Activated T-cell treated with anti-CD3 and anti-CD28 coated beads, Interleukin-2, amount 50 U/mL, for 24 hours (primary cell): ENCODE measurements at regions not wholly inside any gene's neighbourhood (a gene's known extent, or its start where the extent isn't known, plus 50 kb on each side); places are given as distances from the start of the nearest gene placed in this dataset.
"Not testable (repeated sequence)": the region's sequence is repeated elsewhere in the genome, so short reads cannot be mapped to it uniquely, and the experiment has no call there.

Experiments
- DNase-seq: peaks from one replicate; pipeline ENCODE4 v3.0.0-alpha.2; 2020
- H3K27ac Mint-ChIP-seq: 2 replicates; pipeline ENCODE4 v1.8.0; 2020; ENCODE audit warnings: mild to moderate bottlenecking, mixed read lengths
- H3K27me3 Mint-ChIP-seq: 2 replicates; pipeline ENCODE4 v1.8.0; 2020; ENCODE audit warnings: mixed read lengths
- H3K36me3 Mint-ChIP-seq: 2 replicates; pipeline ENCODE4 v1.8.0; 2020; ENCODE audit warnings: low read depth, mixed read lengths
- H3K4me1 Mint-ChIP-seq: 2 replicates; pipeline ENCODE4 v1.8.0; 2020; ENCODE audit warnings: low read depth, mixed read lengths
- H3K4me3 Mint-ChIP-seq: 2 replicates; pipeline ENCODE4 v1.8.0; 2020; ENCODE audit warnings: mild to moderate bottlenecking, moderate library complexity, mixed read lengths
- H3K9me3 Mint-ChIP-seq: 2 replicates; pipeline ENCODE4 v1.8.0; 2020; ENCODE audit warnings: mixed read lengths

DNA sequence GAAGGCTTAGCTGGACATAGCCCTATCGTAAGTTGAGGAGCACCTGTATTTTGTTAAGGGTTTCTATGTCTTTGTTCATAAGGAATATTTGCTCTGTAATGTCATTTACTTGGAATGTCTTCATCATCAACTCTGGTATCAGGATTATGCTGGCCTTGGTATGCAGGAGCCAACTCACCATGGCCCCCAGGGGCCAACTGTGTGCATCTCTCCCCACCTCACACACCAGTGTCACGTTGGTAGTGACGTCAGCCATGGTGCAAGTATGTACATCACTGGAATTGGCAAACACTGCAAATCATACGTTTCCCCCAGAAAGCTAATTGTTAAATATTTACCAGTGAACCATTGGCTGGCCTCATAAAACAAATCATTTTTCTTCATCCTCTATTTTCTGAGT, 70.8 kb downstream of the YTHDF1 start:
- H3K4me1 Mint-ChIP-seq, result no peaks in the 10 kb centered on the region
- H3K9me3 Mint-ChIP-seq, result peaks cover 13% of the 10 kb centered on the region
- no peak overlapping the region for H3K27ac Mint-ChIP-seq
- H3K36me3 Mint-ChIP-seq, result no peaks in the 10 kb centered on the region
- no peak for DNase-seq
- no peak overlapping the region for H3K4me3 Mint-ChIP-seq
- peaks cover 34% of the 10 kb centered on the region for H3K27me3 Mint-ChIP-seq

DNA sequence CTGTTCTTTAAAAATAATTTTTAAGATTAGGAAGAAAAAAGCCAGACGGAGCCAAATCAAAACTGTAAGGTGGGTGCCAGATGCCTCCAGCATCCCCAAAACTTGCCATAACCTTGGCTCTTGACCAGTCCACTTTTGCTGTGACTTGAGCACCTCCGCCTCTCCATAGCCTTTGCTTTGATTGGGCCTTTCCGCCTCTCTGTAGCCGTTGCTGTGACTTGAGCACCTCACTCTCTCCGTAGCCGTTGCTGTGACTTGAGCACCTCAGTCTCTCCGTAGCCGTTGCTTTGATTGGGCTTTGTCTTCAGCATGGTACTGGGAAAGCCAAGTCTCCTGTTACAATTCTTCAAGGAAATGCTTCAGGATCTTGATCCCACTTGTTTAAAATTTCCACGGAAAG, 73.0 kb downstream of the YTHDF1 start:
- H3K27me3 Mint-ChIP-seq, result peaks cover 15% of the 10 kb centered on the region
- no peak overlapping the region for H3K27ac Mint-ChIP-seq
- H3K36me3 Mint-ChIP-seq, result no peaks in the 10 kb centered on the region
- DNase-seq, result no peak
- peaks cover 6% of the 10 kb centered on the region for H3K9me3 Mint-ChIP-seq
- H3K4me1 Mint-ChIP-seq, result no peaks in the 10 kb centered on the region
- H3K4me3 Mint-ChIP-seq, result no peak overlapping the region

DNA sequence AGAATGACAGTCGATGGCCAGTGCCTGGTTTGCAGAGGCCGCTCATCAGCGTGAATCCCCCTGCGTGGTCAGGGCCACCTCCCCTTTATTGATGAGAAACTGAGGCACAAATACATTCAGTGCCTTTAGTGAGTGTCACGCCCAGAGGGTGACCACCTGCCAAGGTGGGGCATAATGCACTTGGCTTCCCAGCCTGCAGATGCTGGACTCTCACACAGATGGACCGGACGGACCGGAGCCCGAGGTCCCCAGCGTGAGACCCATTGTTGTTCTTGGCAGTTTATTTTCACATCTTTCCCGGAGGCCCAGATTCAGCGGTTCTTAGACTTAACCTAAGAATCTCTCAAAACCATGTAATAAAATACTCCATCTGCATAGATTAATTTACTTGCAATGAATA, 74.4 kb downstream of the YTHDF1 start:
- peaks cover 12% of the 10 kb centered on the region for H3K27me3 Mint-ChIP-seq
- DNase-seq, result no peak
- H3K4me1 Mint-ChIP-seq, result no peaks in the 10 kb centered on the region
- H3K36me3 Mint-ChIP-seq, result no peaks in the 10 kb centered on the region
- H3K27ac Mint-ChIP-seq, result no peak overlapping the region
- no peaks in the 10 kb centered on the region for H3K9me3 Mint-ChIP-seq
- H3K4me3 Mint-ChIP-seq, result no peak overlapping the region

DNA sequence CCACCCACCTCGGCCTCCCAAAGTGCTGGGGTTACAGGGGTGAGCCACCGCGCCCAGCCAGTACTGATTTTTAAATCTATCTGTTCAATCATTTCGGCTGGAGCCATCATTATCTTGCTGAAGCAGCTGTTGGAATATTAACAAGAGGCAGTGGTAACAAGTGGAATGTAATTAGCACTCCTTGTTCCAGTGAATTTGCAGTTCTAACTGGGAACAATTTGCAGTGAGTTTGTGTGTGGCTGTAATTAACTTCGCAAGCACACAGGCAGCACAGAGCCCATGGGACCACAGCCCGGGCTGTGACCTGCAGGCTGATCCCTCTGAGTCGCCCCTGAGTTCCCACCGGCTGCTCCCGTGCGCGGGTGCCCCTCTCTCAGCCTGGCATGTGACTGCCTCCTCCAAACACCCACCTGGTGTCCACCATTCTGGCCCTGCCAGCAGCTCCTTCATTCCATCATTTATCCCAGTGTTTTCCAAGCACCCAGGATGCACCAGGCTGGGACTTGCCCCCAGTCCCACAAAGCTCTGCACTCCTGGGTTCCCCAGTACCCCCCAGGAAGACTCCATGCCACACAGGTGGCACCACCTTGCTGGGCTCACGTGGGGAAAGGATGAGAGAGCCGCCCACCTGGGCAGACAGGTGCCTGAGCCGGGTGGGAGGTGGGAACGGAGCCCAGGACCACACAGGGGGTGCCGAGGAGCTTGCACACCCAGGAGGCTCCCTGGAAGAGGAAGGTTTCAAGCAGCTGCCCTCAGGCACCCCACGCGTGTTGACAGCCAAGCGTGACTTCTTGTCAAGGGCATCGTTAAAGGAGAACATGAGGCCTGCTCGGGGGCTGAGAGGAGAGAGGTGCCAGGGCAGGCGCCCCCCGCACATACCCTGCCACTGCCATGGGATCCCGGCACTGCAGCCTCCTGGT, 75.2 kb downstream of the YTHDF1 start:
- no peaks in the 10 kb centered on the region for H3K4me1 Mint-ChIP-seq
- peaks cover 9% of the 10 kb centered on the region for H3K27me3 Mint-ChIP-seq
- H3K9me3 Mint-ChIP-seq, result no peaks in the 10 kb centered on the region
- H3K36me3 Mint-ChIP-seq, result no peaks in the 10 kb centered on the region
- DNase-seq, result no peak
- H3K27ac Mint-ChIP-seq, result no peak overlapping the region
- H3K4me3 Mint-ChIP-seq, result no peak overlapping the region

DNA sequence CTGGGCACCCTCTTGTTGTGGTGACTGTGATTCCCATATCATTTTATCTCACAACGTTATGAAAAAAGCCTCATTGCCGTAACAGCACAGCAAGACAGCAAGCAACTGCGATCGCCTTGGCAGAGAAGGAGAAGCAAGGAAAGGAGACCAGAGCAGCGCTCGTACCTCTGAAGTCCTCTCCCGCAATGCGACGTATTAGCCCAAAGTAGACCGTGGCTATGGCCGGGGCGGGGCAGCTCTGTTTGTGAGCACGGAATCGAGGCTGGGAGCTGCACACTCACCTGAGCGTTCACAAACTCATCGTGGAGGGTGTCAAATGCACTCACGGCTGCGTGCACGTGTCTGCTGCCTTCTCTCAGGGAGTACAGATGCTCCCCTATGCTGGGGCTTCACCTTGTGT, 76.1 kb downstream of the YTHDF1 start:
- Mint-ChIP-seq H3K4me3 (no peak overlapping the region), H3K4me1 (no peaks in the 10 kb centered on the region), H3K27me3 (peaks cover 6% of the 10 kb centered on the region), H3K9me3 (no peaks in the 10 kb centered on the region), H3K27ac (no peak overlapping the region), H3K36me3 (no peaks in the 10 kb centered on the region)
- DNase-seq, result no peak

DNA sequence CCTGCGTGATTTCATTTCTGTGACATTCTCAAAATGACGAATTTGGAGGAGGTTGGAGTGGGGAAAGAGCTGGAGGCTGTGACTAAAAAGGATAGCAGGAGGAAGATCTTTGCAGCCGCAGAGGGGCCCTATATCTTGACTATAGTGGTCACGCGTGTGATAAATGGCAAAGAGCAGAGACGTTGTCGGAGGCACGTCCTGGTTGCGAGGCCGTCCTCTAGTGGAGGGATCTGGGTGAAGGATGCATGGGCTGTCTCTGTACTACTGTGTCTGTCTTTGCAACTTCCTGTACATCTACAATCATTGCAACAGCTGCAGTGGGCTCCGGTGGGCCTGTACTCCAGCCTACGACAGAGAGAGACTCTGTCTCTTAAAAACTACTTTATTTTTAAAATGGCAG, 76.6 kb downstream of the YTHDF1 start:
- peaks cover 6% of the 10 kb centered on the region for H3K27me3 Mint-ChIP-seq
- H3K9me3 Mint-ChIP-seq, result no peaks in the 10 kb centered on the region

DNA sequence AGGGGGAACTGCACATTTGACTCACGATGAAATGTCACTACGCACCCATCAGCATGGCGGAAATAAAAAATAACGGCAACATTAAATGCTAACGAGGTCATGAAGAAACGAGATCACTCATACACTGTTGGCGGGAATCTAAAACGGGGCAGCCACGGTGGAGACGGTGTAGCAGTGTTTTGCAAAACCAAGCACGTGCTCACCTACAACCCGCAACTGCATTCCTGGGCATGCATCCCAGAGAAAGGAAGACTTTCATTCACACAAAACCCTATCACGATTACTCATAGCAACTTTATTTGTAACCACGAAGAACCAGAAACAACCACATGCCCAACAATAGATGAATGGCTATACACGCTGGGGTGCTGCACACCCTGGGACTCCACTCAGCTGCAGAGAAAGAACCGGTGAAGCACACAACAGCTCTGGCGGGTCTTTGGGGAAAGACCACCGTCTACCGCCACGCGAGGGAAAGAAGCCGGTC, 77.0 kb downstream of the YTHDF1 start:
- H3K4me3 Mint-ChIP-seq, result no peak overlapping the region
- H3K36me3 Mint-ChIP-seq, result no peaks in the 10 kb centered on the region
- H3K27ac Mint-ChIP-seq, result no peak overlapping the region
- no peak for DNase-seq
- H3K4me1 Mint-ChIP-seq, result no peaks in the 10 kb centered on the region
- H3K27me3 Mint-ChIP-seq, result peaks cover 6% of the 10 kb centered on the region
- H3K9me3 Mint-ChIP-seq, result no peaks in the 10 kb centered on the region

More for the DNA sequence above, 76.6 kb downstream of the YTHDF1 start:
- no peak overlapping the region for H3K27ac Mint-ChIP-seq
- H3K4me3 Mint-ChIP-seq, result no peak overlapping the region
- no peak for DNase-seq
- H3K4me1 Mint-ChIP-seq, result no peaks in the 10 kb centered on the region
- H3K36me3 Mint-ChIP-seq, result no peaks in the 10 kb centered on the region

DNA sequence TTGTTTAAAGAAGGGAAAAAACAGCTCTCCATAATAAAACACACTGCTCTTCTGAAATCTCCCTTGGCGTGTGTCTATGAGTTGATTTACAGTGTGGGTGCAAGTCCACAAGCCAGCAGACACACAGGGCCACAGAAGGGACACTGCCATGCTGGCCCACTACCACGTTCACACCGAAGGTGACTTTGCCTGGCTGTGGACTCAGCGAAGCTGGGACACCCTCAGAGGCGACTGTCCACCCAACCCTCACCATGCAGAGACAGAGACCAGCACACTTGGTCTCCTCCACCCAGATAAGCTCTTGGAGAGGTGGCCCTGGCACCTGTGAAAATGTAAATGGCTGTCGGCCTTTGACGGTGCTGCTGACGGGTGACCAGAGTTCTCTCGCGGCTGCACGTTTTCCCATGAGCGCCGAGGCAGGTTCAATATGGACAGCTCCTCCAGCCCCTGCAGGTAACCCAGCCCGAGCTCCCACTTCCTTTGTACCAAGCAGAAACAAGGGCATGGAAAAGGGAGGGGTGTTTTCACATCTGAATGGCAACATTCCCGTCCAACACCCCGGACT, 78.0 kb downstream of the YTHDF1 start:
- no peaks in the 10 kb centered on the region for H3K4me1 Mint-ChIP-seq
- H3K4me3 Mint-ChIP-seq, result no peak overlapping the region
- no peaks in the 10 kb centered on the region for H3K9me3 Mint-ChIP-seq
- H3K27ac Mint-ChIP-seq, result no peak overlapping the region
- DNase-seq, result no peak
- H3K27me3 Mint-ChIP-seq, result peaks cover 6% of the 10 kb centered on the region
- no peaks in the 10 kb centered on the region for H3K36me3 Mint-ChIP-seq

DNA sequence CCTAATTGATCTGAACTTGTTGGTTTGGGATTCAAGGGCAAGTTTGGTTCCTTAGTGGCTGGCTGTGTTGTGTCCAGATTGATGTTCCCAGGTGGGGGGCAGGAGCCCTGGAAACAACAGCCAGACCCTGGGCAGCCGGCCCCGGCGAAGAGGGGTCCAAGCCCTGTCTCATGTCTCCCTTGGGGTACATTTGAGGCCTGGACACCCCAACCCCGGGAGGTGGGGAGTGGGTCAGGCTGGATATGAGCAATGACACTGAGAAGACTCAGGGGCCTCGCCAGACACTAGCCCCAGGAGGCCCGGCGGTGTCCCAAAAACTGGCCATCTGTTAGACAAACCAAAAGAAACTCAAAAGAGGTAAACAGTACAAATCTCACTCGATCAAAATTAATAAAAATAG, 79.6 kb downstream of the YTHDF1 start:
- no peak for DNase-seq
- H3K27ac Mint-ChIP-seq, result no peak overlapping the region
- no peaks in the 10 kb centered on the region for H3K36me3 Mint-ChIP-seq
- no peak overlapping the region for H3K4me3 Mint-ChIP-seq
- H3K4me1 Mint-ChIP-seq, result no peaks in the 10 kb centered on the region
- H3K9me3 Mint-ChIP-seq, result no peaks in the 10 kb centered on the region
- peaks cover 8% of the 10 kb centered on the region for H3K27me3 Mint-ChIP-seq

DNA sequence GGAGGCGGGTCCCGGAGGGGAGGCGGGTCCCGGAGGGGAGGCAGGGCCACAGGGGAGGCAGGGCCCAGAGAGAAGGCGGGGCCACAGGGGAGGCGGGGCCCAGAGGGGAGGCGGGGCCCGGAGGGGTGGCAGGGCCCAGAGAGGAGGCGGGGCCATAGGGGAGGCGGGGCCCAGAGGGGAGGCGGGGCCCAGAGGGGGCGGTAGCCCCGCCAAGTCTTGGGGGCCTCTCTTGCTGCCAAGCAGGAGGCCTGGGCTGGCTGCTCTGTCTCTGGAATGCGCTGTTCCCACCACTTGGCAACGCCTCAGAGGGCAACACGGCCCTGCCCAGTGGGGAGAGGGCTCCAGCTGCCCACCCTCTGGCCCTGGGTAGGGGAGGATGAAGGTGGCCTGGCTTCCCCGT, 80.5 kb downstream of the YTHDF1 start:
- H3K27ac Mint-ChIP-seq, result no peak overlapping the region
- no peaks in the 10 kb centered on the region for H3K4me1 Mint-ChIP-seq
- H3K9me3 Mint-ChIP-seq, result no peaks in the 10 kb centered on the region
- no peak for DNase-seq
- H3K4me3 Mint-ChIP-seq, result no peak overlapping the region
- no peaks in the 10 kb centered on the region for H3K36me3 Mint-ChIP-seq
- H3K27me3 Mint-ChIP-seq, result peaks cover 10% of the 10 kb centered on the region

DNA sequence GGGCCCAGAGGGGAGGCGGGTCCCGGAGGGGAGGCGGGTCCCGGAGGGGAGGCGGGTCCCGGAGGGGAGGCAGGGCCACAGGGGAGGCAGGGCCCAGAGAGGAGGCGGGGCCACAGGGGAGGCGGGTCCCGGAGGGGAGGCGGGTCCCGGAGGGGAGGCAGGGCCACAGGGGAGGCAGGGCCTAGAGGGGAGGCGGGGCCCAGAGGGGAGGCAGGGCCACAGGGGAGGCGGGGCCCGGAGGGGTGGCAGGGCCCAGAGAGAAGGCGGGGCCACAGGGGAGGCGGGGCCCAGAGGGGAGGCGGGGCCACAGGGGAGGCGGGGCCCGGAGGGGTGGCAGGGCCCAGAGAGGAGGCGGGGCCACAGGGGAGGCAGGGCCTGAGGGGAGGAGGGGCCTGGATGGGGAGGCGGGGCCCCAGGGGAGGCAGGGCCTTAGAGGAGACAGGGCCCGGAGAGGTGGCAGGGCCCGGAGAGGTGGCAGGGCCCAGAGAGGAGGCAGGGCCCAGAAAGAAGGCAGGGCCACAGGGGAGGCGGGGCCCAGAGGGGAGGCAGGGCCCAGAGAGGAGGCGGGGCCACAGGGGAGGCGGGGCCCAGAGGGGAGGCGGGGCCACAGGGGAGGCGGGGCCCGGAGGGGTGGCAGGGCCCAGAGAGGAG, 81.1 kb downstream of the YTHDF1 start:
- H3K4me3 Mint-ChIP-seq, DNase-seq, H3K36me3 Mint-ChIP-seq, H3K27ac Mint-ChIP-seq, H3K9me3 Mint-ChIP-seq, H3K4me1 Mint-ChIP-seq: not testable (repeated sequence)
- H3K27me3 Mint-ChIP-seq, result peaks cover 14% of the 10 kb centered on the region

DNA sequence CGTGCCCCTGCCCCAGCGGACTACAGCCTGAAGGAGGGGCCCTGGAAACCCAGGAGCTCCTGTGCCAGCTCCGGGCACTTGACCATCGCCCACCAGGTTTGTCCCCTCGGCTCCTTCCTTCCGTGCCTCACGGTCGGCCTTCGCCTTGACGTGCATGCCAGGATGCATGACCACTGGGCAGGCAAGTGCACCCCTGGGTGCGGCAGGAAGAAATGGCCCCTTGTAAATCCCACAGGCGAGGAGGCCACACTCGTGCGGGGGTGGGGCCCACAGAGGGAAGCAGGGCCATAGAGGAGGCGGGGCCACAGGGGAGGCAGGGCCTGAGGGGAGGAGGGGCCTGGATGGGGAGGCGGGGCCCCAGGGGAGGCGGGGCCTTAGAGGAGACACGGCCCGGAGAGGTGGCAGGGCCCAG, 81.7 kb downstream of the YTHDF1 start:
- Mint-ChIP-seq H3K4me3 (no peak overlapping the region), H3K4me1 (no peaks in the 10 kb centered on the region), H3K36me3 (no peaks in the 10 kb centered on the region), H3K27me3 (peaks cover 20% of the 10 kb centered on the region), H3K27ac (no peak overlapping the region), H3K9me3 (no peaks in the 10 kb centered on the region)
- no peak for DNase-seq

DNA sequence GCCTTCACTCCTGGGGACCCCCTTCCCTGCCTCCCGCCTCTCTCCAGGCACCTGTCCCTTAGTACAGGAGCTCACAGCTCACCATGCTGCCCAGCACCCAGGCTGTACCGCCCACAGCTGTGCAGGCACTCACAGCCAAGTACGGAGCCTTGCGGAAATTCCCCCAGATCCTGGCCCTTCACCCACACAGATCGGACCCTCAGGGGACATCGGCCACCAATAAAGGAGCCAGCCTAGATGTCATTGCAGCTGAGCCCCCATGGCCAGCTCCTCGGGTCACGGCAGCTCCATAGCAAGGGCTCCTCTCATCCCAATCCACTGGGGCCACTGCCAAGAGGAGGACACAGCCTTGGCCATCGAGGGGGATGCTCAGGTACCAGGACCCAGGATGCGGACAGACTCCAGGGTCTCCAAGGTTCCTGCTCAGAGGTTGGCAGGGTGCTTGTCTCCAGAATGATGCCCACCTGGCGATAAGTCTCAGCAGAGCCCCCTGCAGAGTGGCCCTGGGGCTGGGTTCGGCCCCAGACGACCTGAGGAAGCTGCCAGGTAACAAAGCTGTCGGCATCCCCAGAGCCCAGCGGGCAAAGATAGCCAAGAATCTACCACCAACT, 82.3 kb downstream of the YTHDF1 start:
- Mint-ChIP-seq H3K27ac (no peak overlapping the region), H3K36me3 (no peaks in the 10 kb centered on the region), H3K4me1 (no peaks in the 10 kb centered on the region), H3K27me3 (peaks cover 26% of the 10 kb centered on the region), H3K4me3 (no peak overlapping the region), H3K9me3 (no peaks in the 10 kb centered on the region)
- no peak for DNase-seq

DNA sequence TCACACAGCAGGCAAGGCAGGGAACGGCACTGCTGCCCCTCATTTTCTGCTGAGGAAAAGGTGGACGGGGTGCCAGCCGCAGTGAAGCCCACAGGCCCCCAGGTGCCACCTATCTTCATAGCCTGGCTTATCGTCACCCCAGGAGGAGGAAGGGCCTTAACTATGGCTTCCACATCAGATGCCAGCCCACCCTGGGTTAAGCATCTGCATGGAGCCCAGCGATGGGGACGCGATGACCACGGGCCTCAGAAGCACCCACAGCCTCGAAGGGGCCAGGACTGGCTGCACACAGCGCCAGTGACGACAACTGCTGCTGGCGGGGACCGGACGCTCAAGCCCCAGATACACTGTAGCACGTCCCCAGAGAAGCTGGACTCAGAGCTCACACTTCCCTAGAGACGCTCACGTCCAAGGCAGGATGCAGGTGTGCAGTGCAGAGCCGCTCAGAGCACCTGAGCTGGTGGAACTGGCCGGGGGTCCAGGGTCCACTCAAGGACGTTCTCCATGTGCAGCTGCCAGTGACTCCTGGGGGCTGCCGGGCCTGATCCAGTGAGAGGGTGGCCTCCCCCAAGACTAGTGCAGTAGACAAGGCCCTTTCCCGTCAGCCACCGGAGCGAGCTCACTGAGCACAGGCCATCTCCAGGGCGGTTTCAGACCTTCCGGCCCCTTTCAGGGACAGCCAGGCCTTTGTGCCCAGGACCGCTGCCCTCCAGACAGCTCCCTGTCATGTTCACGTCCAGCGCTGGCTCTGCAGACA, 83.0 kb downstream of the YTHDF1 start:
- no peak for DNase-seq
- Mint-ChIP-seq H3K9me3 (no peaks in the 10 kb centered on the region), H3K4me3 (no peak overlapping the region), H3K4me1 (no peaks in the 10 kb centered on the region), H3K27ac (no peak overlapping the region), H3K36me3 (no peaks in the 10 kb centered on the region), H3K27me3 (peaks cover 26% of the 10 kb centered on the region)
